ENCODE measurements at regions not wholly inside any gene's neighbourhood (a gene's known extent, or its start where the extent isn't known, plus 50 kb on each side); places are given as distances from the start of the nearest gene placed in this dataset.

- TF ChIP-seq EZH2phosphoT487 (IDR thresholded peaks at IDR 0.05; ENCODE audit: low read depth) (no peak), CTCF (IDR thresholded peaks at IDR 0.05; ENCODE audit: low read depth, low read length) (no peak)
- H2AFZ ChIP-seq (ENCODE audit: low read depth, low read length), result no peak overlapping the region
- no peaks in the 10 kb centered on the region for H4K20me1 ChIP-seq (ENCODE audit: insufficient read depth, low read length)
- H3K27me3 ChIP-seq (ENCODE audit: low read depth, low read length), result no peaks in the 10 kb centered on the region
- H3K79me2 ChIP-seq (ENCODE audit: low read length), result no peaks in the 10 kb centered on the region
- no peaks in the 10 kb centered on the region for H3K36me3 ChIP-seq (replicated peaks; ENCODE audit: low read depth, low read length)
- no peak overlapping the region for H3K4me3 ChIP-seq (ENCODE audit: low read length)
- H3K4me2 ChIP-seq (ENCODE audit: low read length), result no peak overlapping the region
- H3K9ac ChIP-seq (ENCODE audit: low read length), result no peak overlapping the region
- H3K9me3 ChIP-seq (ENCODE audit: insufficient read depth, low read length), result no peaks in the 10 kb centered on the region
- no peaks in the 10 kb centered on the region for H3K4me1 ChIP-seq (ENCODE audit: low read length)
- no peak overlapping the region for H3K27ac ChIP-seq (ENCODE audit: low read length)
Measured at GRCh38 chrX:39049975-39050374, 248.7 kb downstream of the MID1IP1 start.

- Histone ChIP-seq H3K4me1 (ENCODE audit: low read length) (no peaks in the 10 kb centered on the region), H3K4me3 (ENCODE audit: low read length) (no peak overlapping the region), H2AFZ (ENCODE audit: low read depth, low read length) (no peak overlapping the region), H3K9me3 (ENCODE audit: insufficient read depth, low read length) (no peaks in the 10 kb centered on the region), H3K9ac (ENCODE audit: low read length) (no peak overlapping the region), H3K36me3 (replicated peaks; ENCODE audit: low read depth, low read length) (no peaks in the 10 kb centered on the region), H3K27ac (ENCODE audit: low read length) (no peak overlapping the region), H3K27me3 (ENCODE audit: low read depth, low read length) (no peaks in the 10 kb centered on the region), H3K79me2 (ENCODE audit: low read length) (no peaks in the 10 kb centered on the region), H3K4me2 (ENCODE audit: low read length) (no peak overlapping the region), H4K20me1 (ENCODE audit: insufficient read depth, low read length) (no peaks in the 10 kb centered on the region)
- TF ChIP-seq EZH2phosphoT487 (IDR thresholded peaks at IDR 0.05; ENCODE audit: low read depth), result no peak
- TF ChIP-seq CTCF (IDR thresholded peaks at IDR 0.05; ENCODE audit: low read depth, low read length), result no peak
Measured at GRCh38 chrX:39050427-39050826, 249.2 kb downstream of the MID1IP1 start.

- Histone ChIP-seq H3K9me3 (ENCODE audit: insufficient read depth, low read length) (no peaks in the 10 kb centered on the region), H3K4me2 (ENCODE audit: low read length) (no peak overlapping the region), H3K36me3 (replicated peaks; ENCODE audit: low read depth, low read length) (no peaks in the 10 kb centered on the region), H3K4me1 (ENCODE audit: low read length) (no peaks in the 10 kb centered on the region), H3K9ac (ENCODE audit: low read length) (no peak overlapping the region), H3K27me3 (ENCODE audit: low read depth, low read length) (no peaks in the 10 kb centered on the region), H4K20me1 (ENCODE audit: insufficient read depth, low read length) (no peaks in the 10 kb centered on the region), H3K4me3 (ENCODE audit: low read length) (no peak overlapping the region), H2AFZ (ENCODE audit: low read depth, low read length) (no peak overlapping the region), H3K79me2 (ENCODE audit: low read length) (no peaks in the 10 kb centered on the region), H3K27ac (ENCODE audit: low read length) (no peak overlapping the region)
- TF ChIP-seq EZH2phosphoT487 (IDR thresholded peaks at IDR 0.05; ENCODE audit: low read depth), result no peak
- TF ChIP-seq CTCF (IDR thresholded peaks at IDR 0.05; ENCODE audit: low read depth, low read length), result no peak
Measured at GRCh38 chrX:39052751-39053150, 251.5 kb downstream of the MID1IP1 start.

- Histone ChIP-seq H3K4me1 (ENCODE audit: low read length) (no peaks in the 10 kb centered on the region), H3K79me2 (ENCODE audit: low read length) (no peaks in the 10 kb centered on the region), H2AFZ (ENCODE audit: low read depth, low read length) (no peak overlapping the region), H3K4me2 (ENCODE audit: low read length) (no peak overlapping the region), H3K27ac (ENCODE audit: low read length) (no peak overlapping the region), H3K9me3 (ENCODE audit: insufficient read depth, low read length) (no peaks in the 10 kb centered on the region), H4K20me1 (ENCODE audit: insufficient read depth, low read length) (no peaks in the 10 kb centered on the region), H3K36me3 (replicated peaks; ENCODE audit: low read depth, low read length) (no peaks in the 10 kb centered on the region), H3K4me3 (ENCODE audit: low read length) (no peak overlapping the region), H3K27me3 (ENCODE audit: low read depth, low read length) (no peaks in the 10 kb centered on the region), H3K9ac (ENCODE audit: low read length) (no peak overlapping the region)
- TF ChIP-seq EZH2phosphoT487 (IDR thresholded peaks at IDR 0.05; ENCODE audit: low read depth), result no peak
- no peak for TF ChIP-seq CTCF (IDR thresholded peaks at IDR 0.05; ENCODE audit: low read depth, low read length)
Measured at GRCh38 chrX:39058724-39059123, 257.5 kb downstream of the MID1IP1 start.

All from OCI-LY3 (cell line).